ENCODE measurements at regions not wholly inside any gene's neighbourhood (a gene's known extent, or its start where the extent isn't known, plus 50 kb on each side); places are given as distances from the start of the nearest gene placed in this dataset.

DNA sequence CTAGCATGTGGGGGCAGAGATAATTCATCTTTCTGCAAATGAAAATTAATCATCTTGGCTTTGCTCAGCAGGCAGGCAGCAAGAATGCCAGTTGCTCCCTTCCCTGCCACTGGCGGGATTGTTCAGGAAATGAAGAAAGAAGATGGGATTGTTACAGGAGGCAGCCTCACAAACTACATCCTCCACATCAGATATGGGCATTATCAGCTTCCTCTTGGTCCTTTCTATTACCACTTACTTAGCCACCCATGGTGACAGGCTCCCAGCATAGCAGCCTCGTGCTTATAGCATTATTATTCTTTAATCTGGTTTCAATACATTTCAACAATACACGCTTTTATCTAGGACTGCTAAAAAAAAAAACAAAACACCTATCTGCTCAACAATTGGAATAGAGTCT is 461.6 kb upstream of the ISX start:
- no peak overlapping the region for H3K4me3 ChIP-seq (ENCODE audit: control insufficient read depth in 2 of 3, extremely low read depth in 1 of 3, insufficient read depth in 2 of 3, low read depth in 1 of 3, low read length in 3 of 3)
- no peak for DNase-seq (ENCODE audit: low read depth, low spot score)
- no peaks in the 10 kb centered on the region for H3K36me3 ChIP-seq (ENCODE audit: control insufficient read depth in 2 of 2, extremely low read depth in 1 of 2, insufficient read depth in 2 of 2, low read length in 2 of 2)
- H4K20me1 ChIP-seq (ENCODE audit: control insufficient read depth, extremely low read depth, insufficient read depth, low read length): no peaks in the 10 kb centered on the region
- H3K4me1 ChIP-seq (ENCODE audit: control insufficient read depth, extremely low read depth, insufficient read depth, low read length): peaks cover 8% of the 10 kb centered on the region
- no peak overlapping the region for H3K9ac ChIP-seq (ENCODE audit: control insufficient read depth, extremely low read depth, insufficient read depth, low read length)
- H3K9me1 ChIP-seq (ENCODE audit: control insufficient read depth, extremely low read depth, insufficient read depth, low read length): no peaks in the 10 kb centered on the region
- dilution Hi-C loops (cut with MboI; ENCODE audit: extremely low pct_ligation_motif_present, low sequenced_read_pairs): no loop called here
- H3K27ac ChIP-seq (ENCODE audit: control insufficient read depth, insufficient read depth, low read length): no peak overlapping the region
- no peak for FAIRE-seq
- no peak overlapping the region for H3K4me2 ChIP-seq (ENCODE audit: control insufficient read depth, extremely low read depth, insufficient read depth, low read depth, low read length)
- no peak overlapping the region for H2AFZ ChIP-seq (ENCODE audit: control insufficient read depth, low read length)
- TF ChIP-seq, protein P1, sequence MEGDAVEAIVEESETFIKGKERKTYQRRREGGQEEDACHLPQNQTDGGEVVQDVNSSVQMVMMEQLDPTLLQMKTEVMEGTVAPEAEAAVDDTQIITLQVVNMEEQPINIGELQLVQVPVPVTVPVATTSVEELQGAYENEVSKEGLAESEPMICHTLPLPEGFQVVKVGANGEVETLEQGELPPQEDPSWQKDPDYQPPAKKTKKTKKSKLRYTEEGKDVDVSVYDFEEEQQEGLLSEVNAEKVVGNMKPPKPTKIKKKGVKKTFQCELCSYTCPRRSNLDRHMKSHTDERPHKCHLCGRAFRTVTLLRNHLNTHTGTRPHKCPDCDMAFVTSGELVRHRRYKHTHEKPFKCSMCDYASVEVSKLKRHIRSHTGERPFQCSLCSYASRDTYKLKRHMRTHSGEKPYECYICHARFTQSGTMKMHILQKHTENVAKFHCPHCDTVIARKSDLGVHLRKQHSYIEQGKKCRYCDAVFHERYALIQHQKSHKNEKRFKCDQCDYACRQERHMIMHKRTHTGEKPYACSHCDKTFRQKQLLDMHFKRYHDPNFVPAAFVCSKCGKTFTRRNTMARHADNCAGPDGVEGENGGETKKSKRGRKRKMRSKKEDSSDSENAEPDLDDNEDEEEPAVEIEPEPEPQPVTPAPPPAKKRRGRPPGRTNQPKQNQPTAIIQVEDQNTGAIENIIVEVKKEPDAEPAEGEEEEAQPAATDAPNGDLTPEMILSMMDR (optimal IDR thresholded peaks at IDR 0.05 in 1 of 3, IDR thresholded peaks at IDR 0.05 in 1 of 3, conservative IDR thresholded peaks at IDR 0.05 in 1 of 3; ENCODE audit: extremely low read depth in 1 of 3, insufficient read depth in 2 of 3, low read length in 3 of 3): no peak
- TF ChIP-seq EZH2 (IDR thresholded peaks at IDR 0.05; ENCODE audit: low read length): no peak
- no peaks in the 10 kb centered on the region for H3K27me3 ChIP-seq (ENCODE audit: control insufficient read depth, extremely low read depth, insufficient read depth, low read length)
- no peaks in the 10 kb centered on the region for H3K79me2 ChIP-seq (ENCODE audit: control insufficient read depth, insufficient read depth, low read length)
- H3K9me3 ChIP-seq (ENCODE audit: control insufficient read depth, low read depth, low read length): no peaks in the 10 kb centered on the region

DNA sequence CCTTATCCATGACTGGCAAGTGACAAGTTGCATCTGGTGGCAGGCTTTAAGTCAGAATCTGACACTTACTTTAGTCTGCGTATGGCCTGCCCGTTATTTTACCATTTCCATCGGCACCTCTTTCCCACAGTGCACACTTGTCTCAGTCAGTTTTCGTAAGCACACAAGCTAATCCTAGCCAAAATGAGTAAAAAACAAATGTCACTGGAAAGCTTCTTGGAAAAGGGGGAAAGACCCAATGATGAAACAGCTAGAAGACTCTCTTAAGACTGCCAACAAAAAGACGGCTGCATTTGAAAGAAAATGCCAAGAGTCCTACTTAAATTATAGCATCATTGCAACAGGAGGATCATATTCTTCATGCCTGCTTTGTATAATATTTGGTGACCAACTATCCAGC is 457.9 kb upstream of the ISX start:
- Histone ChIP-seq H3K9me3 (ENCODE audit: control insufficient read depth, low read depth, low read length) (no peaks in the 10 kb centered on the region), H3K4me3 (ENCODE audit: control insufficient read depth in 2 of 3, extremely low read depth in 1 of 3, insufficient read depth in 2 of 3, low read depth in 1 of 3, low read length in 3 of 3) (no peak overlapping the region), H3K36me3 (ENCODE audit: control insufficient read depth in 2 of 2, extremely low read depth in 1 of 2, insufficient read depth in 2 of 2, low read length in 2 of 2) (no peaks in the 10 kb centered on the region), H3K9ac (ENCODE audit: control insufficient read depth, extremely low read depth, insufficient read depth, low read length) (no peak overlapping the region), H3K4me1 (ENCODE audit: control insufficient read depth, extremely low read depth, insufficient read depth, low read length) (peaks cover 8% of the 10 kb centered on the region), H3K27ac (ENCODE audit: control insufficient read depth, insufficient read depth, low read length) (no peak overlapping the region), H3K9me1 (ENCODE audit: control insufficient read depth, extremely low read depth, insufficient read depth, low read length) (no peaks in the 10 kb centered on the region), H3K79me2 (ENCODE audit: control insufficient read depth, insufficient read depth, low read length) (no peaks in the 10 kb centered on the region), H2AFZ (ENCODE audit: control insufficient read depth, low read length) (no peak overlapping the region), H3K27me3 (ENCODE audit: control insufficient read depth, extremely low read depth, insufficient read depth, low read length) (no peaks in the 10 kb centered on the region), H4K20me1 (ENCODE audit: control insufficient read depth, extremely low read depth, insufficient read depth, low read length) (no peaks in the 10 kb centered on the region), H3K4me2 (ENCODE audit: control insufficient read depth, extremely low read depth, insufficient read depth, low read depth, low read length) (no peak overlapping the region)
- TF ChIP-seq, protein P1 (optimal IDR thresholded peaks at IDR 0.05 in 1 of 3, IDR thresholded peaks at IDR 0.05 in 1 of 3, conservative IDR thresholded peaks at IDR 0.05 in 1 of 3; ENCODE audit: extremely low read depth in 1 of 3, insufficient read depth in 2 of 3, low read length in 3 of 3): no peak
- TF ChIP-seq EZH2 (IDR thresholded peaks at IDR 0.05; ENCODE audit: low read length): no peak
- DNase-seq (ENCODE audit: low read depth, low spot score) (no peak), FAIRE-seq (no peak)
- dilution Hi-C loops (cut with MboI; ENCODE audit: extremely low pct_ligation_motif_present, low sequenced_read_pairs): no loop called here

Data from keratinocyte (primary cell).